Left cardiac atrium (tissue), 4 donors: ENCODE measurements at regions not wholly inside any gene's neighbourhood (a gene's known extent, or its start where the extent isn't known, plus 50 kb on each side); places are given as distances from the start of the nearest gene placed in this dataset.

Source experiments
- ATAC-seq, 2 donors: fragments of 200-7000 bp; cut with Tn5 transposase; one replicate each; pipeline ENCODE4 v1.9.1; 2020; ENCODE audit warnings: mild to moderate bottlenecking in 2 of 2, moderate library complexity in 2 of 2
- DNase-seq: peaks from one replicate; pipeline ENCODE4 v3.0.0-alpha.2; 2020
- intact Hi-C, 2 donors: fragments of 100-400 bp; cut with DNase I; formaldehyde crosslinking; loops; one replicate each; pipeline versions ENCODE4 v1.14.1 to v1.15.1; 2022 to 2023
- donor health status: DM: no; HTN: yes; CAD: no.
- donor health status: DM: no; HTN: yes; CAD: no; lungs with severe emphysema.
- donor health status: DM: yes; HTN: yes; CAD: no.
- donor health status: Dilated cardiomyopathy.

- intact Hi-C loops, result no loop called here
- ATAC-seq, result no peak
- no peak for DNase-seq
Measured at GRCh38 chr1:5526822-5527551, 465.2 kb downstream of the NPHP4 start.

GRCh38 chr1:5526385-5526750 lies 465.9 kb downstream of the NPHP4 start:
- ATAC-seq, result no peak

GRCh38 chr1:5525597-5526384 lies 466.4 kb downstream of the NPHP4 start:
- intact Hi-C loops, result no loop called here
- DNase-seq, result no peak
- no peak for ATAC-seq

More at GRCh38 chr1:5526385-5526750, 465.9 kb downstream of the NPHP4 start:
- no peak for DNase-seq
- intact Hi-C loops, result no loop called here

- ATAC-seq (no peak), DNase-seq (no peak)
- intact Hi-C loops, result no loop called here
Measured at GRCh38 chr1:5522531-5523145, 469.6 kb downstream of the NPHP4 start.

GRCh38 chr1:5519366-5520135 lies 472.7 kb downstream of the NPHP4 start:
- intact Hi-C loops, result loop anchor here in 1 of 2 donors (10.0 kb wide), 1 partner anchor 455 kb away; no protein-coding TSS in a partner anchor
- ATAC-seq (no peak), DNase-seq (no peak)

- DNase-seq, result no peak
- intact Hi-C loops, result loop anchor here in 1 of 2 donors (10.0 kb wide), 1 partner anchor 458 kb away; no protein-coding TSS in a partner anchor
- no peak for ATAC-seq
Measured at GRCh38 chr1:5516756-5517155, 475.5 kb downstream of the NPHP4 start.

GRCh38 chr1:5515501-5515900 lies 476.7 kb downstream of the NPHP4 start:
- DNase-seq (no peak), ATAC-seq (no peak)
- intact Hi-C loops, result loop anchor here in 1 of 2 donors (10.0 kb wide), 1 partner anchor 459 kb away; no protein-coding TSS in a partner anchor

- peak; percentile 57 to 74 for ATAC-seq
- intact Hi-C loops, result loop anchor here in 1 of 2 donors (5.0 to 10.0 kb wide), 2 partner anchors 398 to 460 kb away; no protein-coding TSS in a partner anchor
- DNase-seq, result peak; percentile 70
Measured at GRCh38 chr1:5514527-5515183, 477.6 kb downstream of the NPHP4 start.

- intact Hi-C loops, result loop anchor here in 1 of 2 donors (5.0 to 10.0 kb wide), 2 partner anchors 398 to 461 kb away; no protein-coding TSS in a partner anchor
- ATAC-seq, result no peak
Measured at GRCh38 chr1:5513846-5514526, 478.2 kb downstream of the NPHP4 start.

GRCh38 chr1:5513179-5513578 lies 479.0 kb downstream of the NPHP4 start:
- ATAC-seq, result no peak
- intact Hi-C loops, result loop anchor here in 1 of 2 donors (5.0 to 10.0 kb wide), 2 partner anchors 399 to 462 kb away; no protein-coding TSS in a partner anchor
- DNase-seq, result no peak

More at GRCh38 chr1:5513846-5514526, 478.2 kb downstream of the NPHP4 start:
- no peak for DNase-seq

- intact Hi-C loops, result loop anchor here in 1 of 2 donors (2.0 to 10.0 kb wide), 3 partner anchors 235 to 463 kb away; no protein-coding TSS in a partner anchor
- ATAC-seq (no peak), DNase-seq (no peak)
Measured at GRCh38 chr1:5511381-5512097, 480.7 kb downstream of the NPHP4 start.

GRCh38 chr1:5509664-5510452 lies 482.4 kb downstream of the NPHP4 start:
- intact Hi-C loops, result loop anchor here (2.0 to 10.0 kb wide), 4 partner anchors 237 to 465 kb away; no protein-coding TSS in a partner anchor
- DNase-seq (peak; percentile 47), ATAC-seq (peak; percentile 68 to 75)

- ATAC-seq, result peak in 1 of 2 donors; percentile 38
- DNase-seq, result no peak
- intact Hi-C loops, result loop anchor here in 1 of 2 donors (5.0 kb wide), 1 partner anchor 239 kb away; no protein-coding TSS in a partner anchor
Measured at GRCh38 chr1:5508669-5509330, 483.4 kb downstream of the NPHP4 start.

GRCh38 chr1:5507340-5507739 lies 484.9 kb downstream of the NPHP4 start:
- peak in 1 of 2 donors; percentile 56 for ATAC-seq
- intact Hi-C loops, result loop anchor here in 1 of 2 donors (5.0 kb wide), 1 partner anchor 240 kb away; no protein-coding TSS in a partner anchor

GRCh38 chr1:5506634-5507033 lies 485.6 kb downstream of the NPHP4 start:
- DNase-seq (no peak), ATAC-seq (no peak)
- intact Hi-C loops, result loop anchor here in 1 of 2 donors (5.0 kb wide), 1 partner anchor 241 kb away; no protein-coding TSS in a partner anchor

More at GRCh38 chr1:5507340-5507739, 484.9 kb downstream of the NPHP4 start:
- DNase-seq, result no peak
